Neural progenitor cell (in vitro differentiated cells): ENCODE measurements at regions not wholly inside any gene's neighbourhood (a gene's known extent, or its start where the extent isn't known, plus 50 kb on each side); places are given as distances from the start of the nearest gene placed in this dataset.

Experiments
- EZH2phosphoT487 ChIP-seq: fragments of 200-600 bp; sonication (generic); IDR thresholded peaks from 2 replicates; pipeline ENCODE4 v1.6.1; 2017; ENCODE audit warnings: antibody characterized with exemption
- TF ChIP-seq, protein P1 (sequence below): fragments of 200-600 bp; sonication (generic); IDR thresholded peaks from 2 replicates; pipeline ENCODE4 v1.5.1; 2017; ENCODE audit warnings: antibody characterized with exemption, mild to moderate bottlenecking

- TF ChIP-seq, protein P1, sequence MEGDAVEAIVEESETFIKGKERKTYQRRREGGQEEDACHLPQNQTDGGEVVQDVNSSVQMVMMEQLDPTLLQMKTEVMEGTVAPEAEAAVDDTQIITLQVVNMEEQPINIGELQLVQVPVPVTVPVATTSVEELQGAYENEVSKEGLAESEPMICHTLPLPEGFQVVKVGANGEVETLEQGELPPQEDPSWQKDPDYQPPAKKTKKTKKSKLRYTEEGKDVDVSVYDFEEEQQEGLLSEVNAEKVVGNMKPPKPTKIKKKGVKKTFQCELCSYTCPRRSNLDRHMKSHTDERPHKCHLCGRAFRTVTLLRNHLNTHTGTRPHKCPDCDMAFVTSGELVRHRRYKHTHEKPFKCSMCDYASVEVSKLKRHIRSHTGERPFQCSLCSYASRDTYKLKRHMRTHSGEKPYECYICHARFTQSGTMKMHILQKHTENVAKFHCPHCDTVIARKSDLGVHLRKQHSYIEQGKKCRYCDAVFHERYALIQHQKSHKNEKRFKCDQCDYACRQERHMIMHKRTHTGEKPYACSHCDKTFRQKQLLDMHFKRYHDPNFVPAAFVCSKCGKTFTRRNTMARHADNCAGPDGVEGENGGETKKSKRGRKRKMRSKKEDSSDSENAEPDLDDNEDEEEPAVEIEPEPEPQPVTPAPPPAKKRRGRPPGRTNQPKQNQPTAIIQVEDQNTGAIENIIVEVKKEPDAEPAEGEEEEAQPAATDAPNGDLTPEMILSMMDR, result no peak
- no peak for TF ChIP-seq EZH2phosphoT487
Observed at GRCh38 chr12:41903014-41903708, 241.5 kb downstream of the GXYLT1 start.
